Loucy (cell line): ENCODE measurements at regions not wholly inside any gene's neighbourhood (a gene's known extent, or its start where the extent isn't known, plus 50 kb on each side); places are given as distances from the start of the nearest gene placed in this dataset.

ENCODE experiments used
- H2AFZ ChIP-seq: fragments of 200-600 bp; sonication (generic); 2 replicates; pipeline ENCODE4 v1.6.0; 2016; ENCODE audit warnings: antibody characterized with exemption, mild to moderate bottlenecking, low read length, moderate library complexity
- H3F3A ChIP-seq: fragments of 200-600 bp; 2 replicates; pipeline ENCODE4 v1.6.0; 2016; ENCODE audit warnings: antibody characterized with exemption, low read depth, mild to moderate bottlenecking
- H3K27me3 ChIP-seq: fragments of 200-600 bp; sonication (generic); 2 replicates; pipeline ENCODE4 v1.6.1; 2014; ENCODE audit warnings: low read length, mild to moderate bottlenecking; ENCODE audit not compliant: insufficient read depth, poor library complexity, severe bottlenecking
- H3K36me3 ChIP-seq: fragments of 200-600 bp; sonication (generic); 2 replicates; pipeline ENCODE4 v1.6.1; 2016; ENCODE audit warnings: low read length; ENCODE audit not compliant: insufficient read depth
- H3K4me1 ChIP-seq: fragments of 200-600 bp; sonication (generic); 2 replicates; pipeline ENCODE4 v1.5.1; 2014; ENCODE audit warnings: low read length, mild to moderate bottlenecking; ENCODE audit not compliant: insufficient read depth, poor library complexity, severe bottlenecking
- H3K4me2 ChIP-seq: fragments of 200-600 bp; sonication (generic); 2 replicates; pipeline ENCODE4 v1.6.0; 2014; ENCODE audit warnings: antibody characterized with exemption, low read length, low read depth, mild to moderate bottlenecking; ENCODE audit not compliant: poor library complexity, severe bottlenecking
- H3K4me3 ChIP-seq: fragments of 200-600 bp; sonication (generic); 2 replicates; pipeline ENCODE4 v1.5.1; 2014; ENCODE audit warnings: low read length, mild to moderate bottlenecking, mixed read lengths; ENCODE audit not compliant: poor library complexity, severe bottlenecking
- H3K79me2 ChIP-seq: fragments of 200-600 bp; sonication (generic); 2 replicates; pipeline ENCODE4 v1.6.1; 2014; ENCODE audit warnings: low read length; ENCODE audit not compliant: insufficient read depth
- H3K9ac ChIP-seq: fragments of 200-600 bp; sonication (generic); 2 replicates; pipeline ENCODE4 v1.6.0; 2014; ENCODE audit warnings: mild to moderate bottlenecking, low read depth, low read length, moderate library complexity; ENCODE audit not compliant: poor library complexity, severe bottlenecking
- H3K9me2 ChIP-seq: fragments of 200-600 bp; sonication (generic); replicated peaks from 2 replicates; pipeline ENCODE4 v1.6.1; 2016; ENCODE audit warnings: low read depth, low read length, mixed read lengths
- H3K9me3 ChIP-seq: fragments of 200-600 bp; sonication (generic); 2 replicates; pipeline ENCODE4 v1.6.1; 2014; ENCODE audit warnings: mild to moderate bottlenecking, antibody characterized with exemption, low read length, low read depth; ENCODE audit not compliant: insufficient read depth
- H4K20me1 ChIP-seq: fragments of 200-600 bp; sonication (generic); 2 replicates; pipeline ENCODE4 v1.6.0; 2014; ENCODE audit warnings: antibody characterized with exemption, low read length, mild to moderate bottlenecking; ENCODE audit not compliant: insufficient read depth, poor library complexity, severe bottlenecking
- EZH2phosphoT487 ChIP-seq: fragments of 200-600 bp; IDR thresholded peaks from 2 replicates; pipeline ENCODE4 v1.6.1; 2018; ENCODE audit warnings: antibody characterized with exemption, mild to moderate bottlenecking, moderate library complexity, borderline replicate concordance
- TF ChIP-seq, protein P1 (sequence below): fragments of 200-600 bp; sonication (generic); conservative IDR thresholded peaks from 2 replicates; pipeline ENCODE4 v1.5.1; 2014; ENCODE audit warnings: mild to moderate bottlenecking, antibody characterized with exemption, low read length

DNA sequence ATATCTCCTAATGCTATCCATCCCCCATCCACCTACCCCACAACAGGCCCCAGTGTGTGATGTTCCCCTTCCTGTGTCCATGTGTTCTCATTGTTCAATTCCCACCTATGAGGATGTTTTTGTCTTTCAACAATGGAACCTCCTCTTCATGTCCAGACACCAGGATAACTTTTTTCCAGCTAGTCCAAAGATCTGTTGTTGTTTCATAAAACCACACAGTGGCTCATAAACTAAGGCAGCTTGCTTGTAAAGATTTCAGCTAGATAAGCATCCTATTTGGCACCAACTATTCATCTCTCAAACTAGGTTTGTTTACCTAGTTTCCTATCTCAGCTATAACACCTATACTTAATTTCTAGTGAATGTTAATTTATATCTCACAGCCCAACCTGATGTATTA, 937.7 kb downstream of the TRIB2 start:
- no peaks in the 10 kb centered on the region for H3K79me2 ChIP-seq
- no peaks in the 10 kb centered on the region for H3K27me3 ChIP-seq
- TF ChIP-seq, protein P1, sequence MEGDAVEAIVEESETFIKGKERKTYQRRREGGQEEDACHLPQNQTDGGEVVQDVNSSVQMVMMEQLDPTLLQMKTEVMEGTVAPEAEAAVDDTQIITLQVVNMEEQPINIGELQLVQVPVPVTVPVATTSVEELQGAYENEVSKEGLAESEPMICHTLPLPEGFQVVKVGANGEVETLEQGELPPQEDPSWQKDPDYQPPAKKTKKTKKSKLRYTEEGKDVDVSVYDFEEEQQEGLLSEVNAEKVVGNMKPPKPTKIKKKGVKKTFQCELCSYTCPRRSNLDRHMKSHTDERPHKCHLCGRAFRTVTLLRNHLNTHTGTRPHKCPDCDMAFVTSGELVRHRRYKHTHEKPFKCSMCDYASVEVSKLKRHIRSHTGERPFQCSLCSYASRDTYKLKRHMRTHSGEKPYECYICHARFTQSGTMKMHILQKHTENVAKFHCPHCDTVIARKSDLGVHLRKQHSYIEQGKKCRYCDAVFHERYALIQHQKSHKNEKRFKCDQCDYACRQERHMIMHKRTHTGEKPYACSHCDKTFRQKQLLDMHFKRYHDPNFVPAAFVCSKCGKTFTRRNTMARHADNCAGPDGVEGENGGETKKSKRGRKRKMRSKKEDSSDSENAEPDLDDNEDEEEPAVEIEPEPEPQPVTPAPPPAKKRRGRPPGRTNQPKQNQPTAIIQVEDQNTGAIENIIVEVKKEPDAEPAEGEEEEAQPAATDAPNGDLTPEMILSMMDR: no peak
- no peak for TF ChIP-seq EZH2phosphoT487
- H3K9ac ChIP-seq: peak overlapping the region; percentile 74
- no peaks in the 10 kb centered on the region; the same call in 1 of the 2 replicates for H3K36me3 ChIP-seq
- H3F3A ChIP-seq: no peaks in the 10 kb centered on the region
- H3K4me2 ChIP-seq: peak overlapping the region; percentile 71
- peak overlapping the region; percentile 54 for H2AFZ ChIP-seq
- peak overlapping the region; percentile 11 for H3K4me3 ChIP-seq
- peaks cover 19% of the 10 kb centered on the region for H3K9me3 ChIP-seq
- H4K20me1 ChIP-seq: no peaks in the 10 kb centered on the region
- H3K4me1 ChIP-seq: peaks cover 70% of the 10 kb centered on the region
- H3K9me2 ChIP-seq: no peaks in the 10 kb centered on the region

DNA sequence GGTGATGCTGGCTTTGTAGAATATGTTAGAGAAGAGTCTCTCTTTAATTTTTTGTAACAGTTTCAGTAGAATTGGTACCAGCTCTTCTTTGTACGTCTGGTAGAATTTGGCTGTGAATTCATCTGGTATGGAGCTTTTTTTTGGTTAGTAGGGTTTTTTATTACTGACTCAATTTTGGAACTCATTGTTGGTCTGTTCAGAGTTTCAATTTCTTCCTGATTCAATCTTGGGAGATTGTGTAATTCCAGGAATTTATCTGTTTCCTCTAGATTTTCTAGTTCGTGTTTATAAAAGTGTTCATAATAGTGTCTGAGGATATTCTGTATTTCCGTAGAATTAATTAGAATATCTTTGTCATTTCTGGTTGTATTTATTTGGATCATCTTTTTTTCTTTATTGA, 943.5 kb downstream of the TRIB2 start:
- no peak for TF ChIP-seq EZH2phosphoT487
- TF ChIP-seq, protein P1: no peak
- H3K27me3 ChIP-seq: no peaks in the 10 kb centered on the region
- peaks cover 38% of the 10 kb centered on the region for H3K4me1 ChIP-seq
- no peak overlapping the region for H3K4me2 ChIP-seq
- no peaks in the 10 kb centered on the region for H3F3A ChIP-seq
- H2AFZ ChIP-seq: no peak overlapping the region
- no peaks in the 10 kb centered on the region for H3K79me2 ChIP-seq
- H3K9me2 ChIP-seq: no peaks in the 10 kb centered on the region
- no peak overlapping the region for H3K4me3 ChIP-seq
- no peaks in the 10 kb centered on the region for H3K36me3 ChIP-seq
- no peaks in the 10 kb centered on the region for H4K20me1 ChIP-seq
- no peak overlapping the region for H3K9ac ChIP-seq
- H3K9me3 ChIP-seq: no peaks in the 10 kb centered on the region; the same call in 1 of the 2 replicates

DNA sequence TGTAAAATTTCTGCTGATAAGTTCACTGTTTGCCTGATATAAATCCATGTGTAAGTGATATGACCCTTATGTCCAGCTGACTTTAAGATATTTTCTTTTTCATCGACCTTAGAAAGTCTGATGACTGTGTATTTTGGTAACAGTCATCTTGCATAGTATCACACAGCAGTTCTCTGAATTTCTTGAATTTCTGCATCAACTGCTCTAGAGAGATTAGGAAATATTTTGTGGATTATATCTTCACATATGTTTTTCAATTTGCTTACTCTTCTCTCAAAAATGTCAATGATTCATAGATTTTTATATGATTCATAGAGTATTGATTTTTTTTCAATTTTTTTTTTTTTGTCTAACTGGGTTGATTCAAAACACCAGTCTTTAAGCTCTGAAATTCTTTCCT, 945.3 kb downstream of the TRIB2 start:
- Histone ChIP-seq H3K4me1 (peaks cover 30% of the 10 kb centered on the region), H4K20me1 (no peaks in the 10 kb centered on the region), H3K36me3 (no peaks in the 10 kb centered on the region), H3K9me3 (no peaks in the 10 kb centered on the region; the same call in 1 of the 2 replicates), H3K9ac (no peak overlapping the region), H3K27me3 (no peaks in the 10 kb centered on the region), H3K4me3 (no peak overlapping the region), H3K9me2 (no peaks in the 10 kb centered on the region), H2AFZ (no peak overlapping the region), H3K79me2 (no peaks in the 10 kb centered on the region), H3K4me2 (no peak overlapping the region), H3F3A (no peaks in the 10 kb centered on the region)
- TF ChIP-seq EZH2phosphoT487: no peak
- TF ChIP-seq, protein P1: no peak
